ENCODE measurements at regions not wholly inside any gene's neighbourhood (a gene's known extent, or its start where the extent isn't known, plus 50 kb on each side); places are given as distances from the start of the nearest gene placed in this dataset.

DNA sequence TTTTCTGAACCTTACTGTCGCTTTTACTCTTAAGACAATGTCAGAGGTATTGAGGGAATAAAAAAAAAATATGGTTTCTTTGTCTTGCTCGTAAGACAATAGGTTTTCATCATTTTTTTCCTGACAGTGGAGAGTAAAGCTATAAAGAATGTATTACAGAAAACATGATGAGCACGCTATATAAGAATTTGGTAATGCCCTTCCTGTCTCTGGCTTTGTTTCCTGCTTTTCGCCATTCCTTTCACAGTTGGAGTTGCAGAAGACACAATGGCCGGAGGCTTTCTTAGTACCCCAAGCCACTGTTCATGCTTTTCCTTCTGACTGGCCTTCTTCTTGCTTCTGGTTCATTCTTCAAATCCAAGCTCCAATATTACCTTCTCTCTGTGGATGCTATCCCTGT lies 101.0 kb upstream of the DACH1 start:
- no peak overlapping the region for H3K4me3 ChIP-seq (replicated peaks; ENCODE audit: insufficient read depth, low read length)
- TF ChIP-seq GABPA (IDR thresholded peaks at IDR 0.05; ENCODE audit: low read depth) (no peak), SPI1 (IDR thresholded peaks at IDR 0.05; ENCODE audit: borderline replicate concordance, low read depth) (no peak), POLR2AphosphoS5 (IDR thresholded peaks at IDR 0.05; ENCODE audit: low read depth) (no peak)
- TF ChIP-seq, protein P1, sequence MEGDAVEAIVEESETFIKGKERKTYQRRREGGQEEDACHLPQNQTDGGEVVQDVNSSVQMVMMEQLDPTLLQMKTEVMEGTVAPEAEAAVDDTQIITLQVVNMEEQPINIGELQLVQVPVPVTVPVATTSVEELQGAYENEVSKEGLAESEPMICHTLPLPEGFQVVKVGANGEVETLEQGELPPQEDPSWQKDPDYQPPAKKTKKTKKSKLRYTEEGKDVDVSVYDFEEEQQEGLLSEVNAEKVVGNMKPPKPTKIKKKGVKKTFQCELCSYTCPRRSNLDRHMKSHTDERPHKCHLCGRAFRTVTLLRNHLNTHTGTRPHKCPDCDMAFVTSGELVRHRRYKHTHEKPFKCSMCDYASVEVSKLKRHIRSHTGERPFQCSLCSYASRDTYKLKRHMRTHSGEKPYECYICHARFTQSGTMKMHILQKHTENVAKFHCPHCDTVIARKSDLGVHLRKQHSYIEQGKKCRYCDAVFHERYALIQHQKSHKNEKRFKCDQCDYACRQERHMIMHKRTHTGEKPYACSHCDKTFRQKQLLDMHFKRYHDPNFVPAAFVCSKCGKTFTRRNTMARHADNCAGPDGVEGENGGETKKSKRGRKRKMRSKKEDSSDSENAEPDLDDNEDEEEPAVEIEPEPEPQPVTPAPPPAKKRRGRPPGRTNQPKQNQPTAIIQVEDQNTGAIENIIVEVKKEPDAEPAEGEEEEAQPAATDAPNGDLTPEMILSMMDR (IDR thresholded peaks at IDR 0.05; ENCODE audit: insufficient read depth, low read length) = no peak
- TF ChIP-seq, protein P2, sequence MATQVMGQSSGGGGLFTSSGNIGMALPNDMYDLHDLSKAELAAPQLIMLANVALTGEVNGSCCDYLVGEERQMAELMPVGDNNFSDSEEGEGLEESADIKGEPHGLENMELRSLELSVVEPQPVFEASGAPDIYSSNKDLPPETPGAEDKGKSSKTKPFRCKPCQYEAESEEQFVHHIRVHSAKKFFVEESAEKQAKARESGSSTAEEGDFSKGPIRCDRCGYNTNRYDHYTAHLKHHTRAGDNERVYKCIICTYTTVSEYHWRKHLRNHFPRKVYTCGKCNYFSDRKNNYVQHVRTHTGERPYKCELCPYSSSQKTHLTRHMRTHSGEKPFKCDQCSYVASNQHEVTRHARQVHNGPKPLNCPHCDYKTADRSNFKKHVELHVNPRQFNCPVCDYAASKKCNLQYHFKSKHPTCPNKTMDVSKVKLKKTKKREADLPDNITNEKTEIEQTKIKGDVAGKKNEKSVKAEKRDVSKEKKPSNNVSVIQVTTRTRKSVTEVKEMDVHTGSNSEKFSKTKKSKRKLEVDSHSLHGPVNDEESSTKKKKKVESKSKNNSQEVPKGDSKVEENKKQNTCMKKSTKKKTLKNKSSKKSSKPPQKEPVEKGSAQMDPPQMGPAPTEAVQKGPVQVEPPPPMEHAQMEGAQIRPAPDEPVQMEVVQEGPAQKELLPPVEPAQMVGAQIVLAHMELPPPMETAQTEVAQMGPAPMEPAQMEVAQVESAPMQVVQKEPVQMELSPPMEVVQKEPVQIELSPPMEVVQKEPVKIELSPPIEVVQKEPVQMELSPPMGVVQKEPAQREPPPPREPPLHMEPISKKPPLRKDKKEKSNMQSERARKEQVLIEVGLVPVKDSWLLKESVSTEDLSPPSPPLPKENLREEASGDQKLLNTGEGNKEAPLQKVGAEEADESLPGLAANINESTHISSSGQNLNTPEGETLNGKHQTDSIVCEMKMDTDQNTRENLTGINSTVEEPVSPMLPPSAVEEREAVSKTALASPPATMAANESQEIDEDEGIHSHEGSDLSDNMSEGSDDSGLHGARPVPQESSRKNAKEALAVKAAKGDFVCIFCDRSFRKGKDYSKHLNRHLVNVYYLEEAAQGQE (IDR thresholded peaks at IDR 0.05; ENCODE audit: insufficient replicate concordance, low read depth) = no peak
- no peak for DNase-seq (ENCODE audit: low read depth in 1 of 2, low spot score in 1 of 2)
- H3K27ac ChIP-seq (replicated peaks) = no peak overlapping the region
- H3K27me3 ChIP-seq (ENCODE audit: insufficient read depth, poor library complexity, severe bottlenecking) = peaks cover 2% of the 10 kb centered on the region

DNA sequence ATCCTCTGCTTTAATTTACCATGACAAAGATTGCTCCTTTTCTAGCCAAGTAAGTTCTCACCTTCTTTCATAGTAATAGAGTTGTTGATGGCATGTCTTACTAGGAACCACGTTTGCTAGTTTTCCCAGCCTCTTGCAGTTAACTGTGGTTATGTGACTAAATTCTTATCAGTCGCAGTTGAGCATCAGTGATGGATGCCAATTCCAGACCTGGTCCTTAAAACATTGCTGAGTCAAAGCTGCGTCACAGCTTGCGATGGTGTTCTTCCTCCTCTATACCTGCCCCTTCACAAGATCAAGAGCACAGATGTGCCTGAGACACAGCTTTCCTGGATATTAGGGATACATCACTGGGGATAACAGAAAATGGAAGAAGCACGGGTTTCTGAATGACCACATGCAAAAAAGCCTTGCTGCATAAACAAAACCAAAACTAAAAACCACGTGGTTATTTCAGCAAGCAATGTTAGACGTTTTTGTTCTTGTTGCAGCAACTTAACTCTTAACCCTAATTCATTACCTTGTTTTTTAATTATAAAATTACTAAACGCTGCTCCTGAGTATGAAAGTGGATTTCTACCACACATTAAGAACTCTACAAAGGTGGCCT lies 97.6 kb upstream of the DACH1 start:
- H3K4me3 ChIP-seq (replicated peaks; ENCODE audit: insufficient read depth, low read length) = 0 out of 2 replicates have a peak overlapping the region, but pooled peaks have one; percentile 5

DNA sequence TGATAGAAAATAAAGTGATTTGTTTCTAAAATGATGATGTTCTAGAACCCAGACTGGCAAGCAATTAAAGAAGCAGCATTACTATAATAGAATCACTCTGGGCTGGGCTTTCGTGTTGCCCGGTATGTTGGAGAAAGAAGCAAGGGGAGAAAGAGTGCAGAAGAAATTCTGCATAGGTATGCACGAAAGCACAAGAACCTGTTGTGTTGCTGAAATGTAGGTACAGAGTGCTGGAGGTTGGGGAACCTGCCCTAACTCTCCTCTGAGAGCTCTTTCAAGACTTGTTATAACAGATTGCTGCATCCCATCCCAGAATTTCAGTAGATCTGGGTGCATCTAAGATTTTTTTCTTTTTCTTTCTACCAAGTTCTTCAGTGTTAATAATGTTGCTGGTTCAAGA lies 95.7 kb upstream of the DACH1 start:
- no peak for DNase-seq (ENCODE audit: low read depth in 1 of 2, low spot score in 1 of 2)
- Histone ChIP-seq H3K4me3 (replicated peaks; ENCODE audit: insufficient read depth, low read length) (no peak overlapping the region), H3K27me3 (ENCODE audit: insufficient read depth, poor library complexity, severe bottlenecking) (peaks cover 2% of the 10 kb centered on the region), H3K27ac (replicated peaks) (no peak overlapping the region)
- TF ChIP-seq, protein P2 (IDR thresholded peaks at IDR 0.05; ENCODE audit: insufficient replicate concordance, low read depth) = no peak

More for the DNA sequence above, 97.6 kb upstream of the DACH1 start:
- H3K27ac ChIP-seq (replicated peaks) = no peak overlapping the region
- no peak for DNase-seq (ENCODE audit: low read depth in 1 of 2, low spot score in 1 of 2)
- no peak for TF ChIP-seq SPI1 (IDR thresholded peaks at IDR 0.05; ENCODE audit: borderline replicate concordance, low read depth)
- TF ChIP-seq, protein P1 (IDR thresholded peaks at IDR 0.05; ENCODE audit: insufficient read depth, low read length) = no peak
- TF ChIP-seq, protein P2 (IDR thresholded peaks at IDR 0.05; ENCODE audit: insufficient replicate concordance, low read depth) = no peak
- no peak for TF ChIP-seq GABPA (IDR thresholded peaks at IDR 0.05; ENCODE audit: low read depth)
- TF ChIP-seq POLR2AphosphoS5 (IDR thresholded peaks at IDR 0.05; ENCODE audit: low read depth) = no peak
- H3K27me3 ChIP-seq (ENCODE audit: insufficient read depth, poor library complexity, severe bottlenecking) = peaks cover 2% of the 10 kb centered on the region
